Activated CD4-positive, alpha-beta T cell treated with anti-CD3 and anti-CD28 coated beads, Interleukin-2, amount 50 U/mL, for 24 hours (primary cell): ENCODE measurements at regions not wholly inside any gene's neighbourhood (a gene's known extent, or its start where the extent isn't known, plus 50 kb on each side); places are given as distances from the start of the nearest gene placed in this dataset.
"Not testable (repeated sequence)": the region's sequence is repeated elsewhere in the genome, so short reads cannot be mapped to it uniquely, and the experiment has no call there.

Source experiments
- DNase-seq, 2 donors: peaks; one replicate each; pipeline ENCODE4 v3.0.0-alpha.2; 2020; ENCODE audit warnings: low read depth in 1 of 2, low spot score in 1 of 2

DNA sequence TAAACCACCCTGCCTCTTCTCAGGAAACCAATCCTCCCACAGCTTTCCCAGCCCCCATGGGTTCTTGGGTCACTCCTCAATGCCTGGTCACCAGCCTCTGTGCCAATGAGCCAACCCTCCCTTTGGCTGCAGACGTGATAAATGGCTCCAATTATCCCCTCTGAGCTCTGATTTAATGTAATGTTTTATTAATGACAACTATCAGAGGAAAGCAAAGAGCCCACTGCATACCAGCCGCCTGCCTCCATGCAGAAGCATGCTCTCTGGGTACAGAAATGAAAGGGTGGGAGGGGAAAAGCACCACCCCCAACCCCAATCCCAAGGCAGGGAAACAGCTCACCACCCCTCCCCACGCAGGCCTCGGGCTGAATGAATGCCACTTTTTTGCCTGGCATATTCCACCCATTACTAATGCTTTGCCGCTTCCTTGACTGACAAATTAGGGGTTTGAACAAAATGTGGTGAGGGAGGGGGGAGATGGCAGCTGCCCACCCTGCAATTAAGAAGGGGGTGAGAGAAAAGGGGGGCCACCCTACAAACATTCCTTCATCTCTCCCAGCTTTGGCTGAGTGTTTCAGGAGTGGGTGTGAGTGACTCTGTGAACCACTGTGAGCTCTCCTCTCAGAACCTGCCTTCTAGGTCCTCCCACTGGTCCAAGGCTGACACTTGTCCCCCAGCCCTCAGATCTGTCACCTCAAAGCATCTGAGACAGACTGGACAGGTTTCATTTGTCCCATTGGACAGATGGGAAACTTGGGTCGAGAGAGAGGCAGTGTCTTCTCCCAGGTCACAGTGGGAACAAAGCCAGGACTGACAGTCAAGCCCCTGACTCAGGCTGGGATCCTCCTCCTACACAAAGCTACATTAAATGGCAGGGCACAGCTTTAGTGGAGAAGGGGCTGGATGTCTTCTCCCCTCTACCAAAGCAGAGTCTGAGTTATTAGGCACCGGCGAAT, 161.5 kb downstream of the TMEM132E start:
- DNase-seq, result no peak

- DNase-seq, result no peak
These were observed 160.0 kb downstream of the TMEM132E start for GRCh38 chr17:34739386-34739785.

DNA sequence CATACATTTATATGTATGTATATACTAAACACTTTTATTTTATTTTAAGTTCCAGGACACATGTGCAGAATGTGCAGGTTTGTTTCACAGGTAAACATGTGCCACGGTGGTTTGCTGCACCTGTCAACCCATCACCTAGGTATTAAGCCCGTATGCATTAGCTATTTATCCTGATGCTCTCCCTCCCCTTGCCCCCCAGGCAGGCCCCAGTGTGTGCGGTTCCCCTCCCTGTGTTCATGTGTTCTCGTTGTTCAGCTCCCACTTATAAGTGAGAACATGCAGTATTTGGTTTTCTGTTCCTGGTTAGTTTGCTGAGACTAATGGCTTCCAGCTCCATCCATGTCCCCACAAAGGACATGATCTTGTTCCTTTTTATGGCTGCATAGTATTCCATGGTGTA, 158.3 kb downstream of the TMEM132E start:
- not testable (repeated sequence) for DNase-seq

GRCh38 chr17:34736611-34737010, 157.2 kb downstream of the TMEM132E start:
- no peak for DNase-seq

- DNase-seq, result no peak
These were observed 154.0 kb downstream of the TMEM132E start for GRCh38 chr17:34733333-34733732.

- DNase-seq, result no peak
These were observed 151.4 kb downstream of the TMEM132E start for GRCh38 chr17:34730816-34731215.

DNA sequence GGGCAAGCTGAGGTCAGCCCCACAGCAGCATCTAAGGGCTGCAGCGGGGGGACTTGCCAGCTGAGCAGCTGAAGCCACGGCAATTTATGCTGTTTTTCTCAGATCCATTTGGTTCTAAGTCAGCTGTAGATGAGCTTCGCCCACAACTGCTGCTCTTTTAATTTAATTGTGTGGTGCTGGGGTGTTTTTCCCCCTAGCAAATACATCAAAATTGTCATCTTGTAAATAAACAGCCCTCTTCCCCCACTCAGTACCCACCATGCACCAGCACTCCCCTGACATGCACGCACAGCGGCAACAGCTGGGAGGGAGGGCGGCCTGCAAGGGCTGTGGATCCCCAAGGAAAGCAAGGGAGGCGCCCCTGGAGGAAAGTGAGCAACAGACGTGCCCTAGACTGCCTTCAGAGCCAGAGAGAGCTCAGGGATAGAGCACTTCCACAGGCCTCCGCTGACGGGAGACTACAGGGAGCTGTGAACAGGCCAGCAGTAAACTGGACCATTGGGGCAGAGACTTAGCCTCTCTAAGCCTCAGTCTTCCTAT, 149.5 kb downstream of the TMEM132E start:
- no peak for DNase-seq

GRCh38 chr17:34727601-34728000, 148.2 kb downstream of the TMEM132E start:
- DNase-seq, result no peak

- DNase-seq, result no peak
These were observed 147.4 kb downstream of the TMEM132E start for GRCh38 chr17:34726536-34727384.

DNA sequence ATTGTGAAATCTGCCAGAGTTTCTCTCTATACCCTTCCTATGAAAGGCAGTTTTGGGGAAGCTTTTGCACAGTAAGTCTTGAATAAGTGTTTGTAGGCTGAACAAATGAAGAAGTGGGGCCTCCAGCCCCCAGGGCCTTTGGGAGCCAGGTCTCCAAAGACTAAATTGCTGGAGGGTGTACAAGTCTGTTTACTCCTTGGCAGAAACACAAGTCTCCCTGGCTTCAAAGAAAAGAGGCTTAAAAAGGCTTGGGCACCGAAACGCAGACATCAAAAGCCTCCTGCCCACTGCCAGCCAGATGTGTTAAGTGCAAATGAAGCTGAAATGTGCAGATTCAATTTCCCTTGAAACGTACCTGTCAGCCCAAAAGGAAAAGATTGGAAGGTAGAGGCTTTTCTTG, 146.3 kb downstream of the TMEM132E start:
- DNase-seq, result no peak

- no peak for DNase-seq
These were observed 145.6 kb downstream of the TMEM132E start for GRCh38 chr17:34725008-34725407.

- DNase-seq, result no peak
These were observed 144.5 kb downstream of the TMEM132E start for GRCh38 chr17:34723875-34724274.

DNA sequence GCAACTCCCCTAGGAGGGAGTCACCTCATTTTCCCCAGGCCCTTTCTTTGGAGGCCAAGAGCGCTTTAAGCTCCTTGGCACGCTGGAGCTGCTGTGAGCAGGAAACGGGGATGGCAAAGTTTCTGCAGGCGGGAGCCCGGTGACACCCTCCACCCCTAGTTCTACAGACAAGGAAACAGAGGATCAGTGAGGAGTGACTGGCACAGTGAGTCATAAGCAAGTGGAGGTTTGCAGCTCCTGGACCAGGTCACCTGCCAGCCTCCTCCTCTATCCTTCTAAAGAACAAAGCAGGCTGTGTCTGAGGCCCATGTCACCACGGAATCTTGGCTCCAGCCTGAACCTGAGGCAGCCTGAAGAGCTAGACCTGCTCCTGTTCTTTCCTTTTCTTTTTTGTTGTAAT, 141.9 kb downstream of the TMEM132E start:
- no peak for DNase-seq

- DNase-seq, result no peak
These were observed 141.4 kb downstream of the TMEM132E start for GRCh38 chr17:34720760-34721159.

- no peak for DNase-seq
These were observed 140.2 kb downstream of the TMEM132E start for GRCh38 chr17:34719569-34719968.

- DNase-seq, result no peak
These were observed 137.7 kb downstream of the TMEM132E start for GRCh38 chr17:34717092-34717491.

GRCh38 chr17:34716291-34716690, 136.9 kb downstream of the TMEM132E start:
- DNase-seq, result no peak

GRCh38 chr17:34715504-34715903, 136.1 kb downstream of the TMEM132E start:
- no peak for DNase-seq

GRCh38 chr17:34714475-34715410, 135.4 kb downstream of the TMEM132E start:
- no peak for DNase-seq

DNA sequence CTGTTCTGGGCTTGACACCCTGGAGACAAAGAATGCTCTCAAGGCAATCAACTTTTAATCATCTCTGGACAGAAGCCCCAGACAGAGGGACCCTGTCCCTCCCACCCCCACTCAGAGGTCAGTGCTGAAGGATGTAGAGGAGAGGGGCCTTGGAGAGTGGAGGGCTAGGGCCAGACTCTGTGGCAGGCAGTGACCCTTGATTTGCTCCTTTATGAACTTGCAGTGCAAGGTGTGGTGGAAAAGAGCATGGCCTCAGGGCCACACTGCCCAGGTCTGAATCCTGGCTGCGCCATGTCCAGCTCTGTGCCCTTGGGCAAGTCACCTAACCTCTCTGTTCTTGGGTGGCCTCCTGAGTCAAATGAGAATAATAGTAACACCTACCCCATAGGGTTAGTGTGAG, 134.3 kb downstream of the TMEM132E start:
- no peak for DNase-seq
